ENCODE measurements at regions not wholly inside any gene's neighbourhood (a gene's known extent, or its start where the extent isn't known, plus 50 kb on each side); places are given as distances from the start of the nearest gene placed in this dataset.

DNA sequence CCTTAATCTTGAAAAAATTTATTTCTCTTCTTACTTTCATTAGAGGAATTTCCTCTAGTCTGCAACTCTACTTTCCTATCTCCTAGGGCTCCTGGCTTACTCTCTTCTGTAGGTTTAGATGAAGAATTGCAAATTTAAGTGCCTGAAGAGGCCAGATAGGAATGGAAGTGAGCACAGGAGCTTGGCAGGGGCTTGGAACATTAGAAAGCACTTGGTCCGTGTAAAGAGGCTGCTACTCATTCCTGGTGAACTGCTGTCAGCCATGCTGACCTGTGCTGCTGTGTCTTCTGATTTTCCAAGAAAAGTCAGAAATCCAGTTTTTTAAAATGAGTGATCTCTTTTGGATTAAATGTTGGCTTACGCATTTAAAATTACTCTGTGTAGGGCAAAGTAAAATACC is 210.9 kb upstream of the CLINT1 start:
- H3K4me1 ChIP-seq (ENCODE audit: control insufficient read depth, extremely low read depth, insufficient read depth, low read length) = no peaks in the 10 kb centered on the region
- H3K36me3 ChIP-seq (ENCODE audit: control insufficient read depth in 2 of 2, extremely low read depth in 1 of 2, insufficient read depth in 2 of 2, low read length in 2 of 2) = no peaks in the 10 kb centered on the region
- H2AFZ ChIP-seq (ENCODE audit: control insufficient read depth, low read length) = no peak overlapping the region
- no peaks in the 10 kb centered on the region for H4K20me1 ChIP-seq (ENCODE audit: control insufficient read depth, extremely low read depth, insufficient read depth, low read length)
- H3K79me2 ChIP-seq (ENCODE audit: control insufficient read depth, insufficient read depth, low read length) = no peaks in the 10 kb centered on the region
- no peak overlapping the region for H3K4me2 ChIP-seq (ENCODE audit: control insufficient read depth, extremely low read depth, insufficient read depth, low read depth, low read length)
- FAIRE-seq = no peak
- no peaks in the 10 kb centered on the region for H3K9me1 ChIP-seq (ENCODE audit: control insufficient read depth, extremely low read depth, insufficient read depth, low read length)
- no peak overlapping the region for H3K27ac ChIP-seq (ENCODE audit: control insufficient read depth, insufficient read depth, low read length)
- no peak overlapping the region for H3K4me3 ChIP-seq (ENCODE audit: control insufficient read depth in 2 of 3, extremely low read depth in 1 of 3, insufficient read depth in 2 of 3, low read depth in 1 of 3, low read length in 3 of 3)
- H3K27me3 ChIP-seq (ENCODE audit: control insufficient read depth, extremely low read depth, insufficient read depth, low read length) = peaks cover 3% of the 10 kb centered on the region
- dilution Hi-C loops (cut with MboI; ENCODE audit: extremely low pct_ligation_motif_present, low sequenced_read_pairs) = no loop called here
- TF ChIP-seq, protein P1, sequence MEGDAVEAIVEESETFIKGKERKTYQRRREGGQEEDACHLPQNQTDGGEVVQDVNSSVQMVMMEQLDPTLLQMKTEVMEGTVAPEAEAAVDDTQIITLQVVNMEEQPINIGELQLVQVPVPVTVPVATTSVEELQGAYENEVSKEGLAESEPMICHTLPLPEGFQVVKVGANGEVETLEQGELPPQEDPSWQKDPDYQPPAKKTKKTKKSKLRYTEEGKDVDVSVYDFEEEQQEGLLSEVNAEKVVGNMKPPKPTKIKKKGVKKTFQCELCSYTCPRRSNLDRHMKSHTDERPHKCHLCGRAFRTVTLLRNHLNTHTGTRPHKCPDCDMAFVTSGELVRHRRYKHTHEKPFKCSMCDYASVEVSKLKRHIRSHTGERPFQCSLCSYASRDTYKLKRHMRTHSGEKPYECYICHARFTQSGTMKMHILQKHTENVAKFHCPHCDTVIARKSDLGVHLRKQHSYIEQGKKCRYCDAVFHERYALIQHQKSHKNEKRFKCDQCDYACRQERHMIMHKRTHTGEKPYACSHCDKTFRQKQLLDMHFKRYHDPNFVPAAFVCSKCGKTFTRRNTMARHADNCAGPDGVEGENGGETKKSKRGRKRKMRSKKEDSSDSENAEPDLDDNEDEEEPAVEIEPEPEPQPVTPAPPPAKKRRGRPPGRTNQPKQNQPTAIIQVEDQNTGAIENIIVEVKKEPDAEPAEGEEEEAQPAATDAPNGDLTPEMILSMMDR (optimal IDR thresholded peaks at IDR 0.05 in 1 of 3, IDR thresholded peaks at IDR 0.05 in 1 of 3, conservative IDR thresholded peaks at IDR 0.05 in 1 of 3; ENCODE audit: extremely low read depth in 1 of 3, insufficient read depth in 2 of 3, low read length in 3 of 3) = no peak
- no peak for TF ChIP-seq EZH2 (IDR thresholded peaks at IDR 0.05; ENCODE audit: low read length)
- no peaks in the 10 kb centered on the region for H3K9me3 ChIP-seq (ENCODE audit: control insufficient read depth, low read depth, low read length)
- no peak for DNase-seq (ENCODE audit: low read depth, low spot score)
- no peak overlapping the region for H3K9ac ChIP-seq (ENCODE audit: control insufficient read depth, extremely low read depth, insufficient read depth, low read length)

DNA sequence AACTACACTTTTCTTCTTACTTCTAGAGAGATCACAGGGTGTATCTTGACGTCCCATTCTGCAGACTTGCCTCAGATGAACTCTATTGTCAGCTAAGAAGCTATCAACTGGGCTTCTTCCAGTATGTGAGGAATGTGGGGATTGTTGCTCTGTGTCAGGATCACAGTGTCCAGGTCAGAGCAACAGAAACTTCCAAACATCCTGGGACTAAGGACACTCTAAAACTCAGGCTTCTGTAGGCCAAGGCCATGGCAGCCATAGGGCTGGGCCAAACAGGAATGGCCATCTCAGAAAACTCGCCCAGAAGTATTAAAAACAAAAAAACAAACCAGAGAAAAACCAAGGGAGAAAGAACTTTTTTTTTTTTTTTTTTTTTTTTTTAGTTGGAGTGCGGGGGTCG is 210.0 kb upstream of the CLINT1 start:
- Histone ChIP-seq H3K9me3 (ENCODE audit: control insufficient read depth, low read depth, low read length) (no peaks in the 10 kb centered on the region), H3K9me1 (ENCODE audit: control insufficient read depth, extremely low read depth, insufficient read depth, low read length) (no peaks in the 10 kb centered on the region), H3K9ac (ENCODE audit: control insufficient read depth, extremely low read depth, insufficient read depth, low read length) (no peak overlapping the region), H4K20me1 (ENCODE audit: control insufficient read depth, extremely low read depth, insufficient read depth, low read length) (no peaks in the 10 kb centered on the region), H3K4me1 (ENCODE audit: control insufficient read depth, extremely low read depth, insufficient read depth, low read length) (no peaks in the 10 kb centered on the region), H3K4me3 (ENCODE audit: control insufficient read depth in 2 of 3, extremely low read depth in 1 of 3, insufficient read depth in 2 of 3, low read depth in 1 of 3, low read length in 3 of 3) (no peak overlapping the region), H2AFZ (ENCODE audit: control insufficient read depth, low read length) (no peak overlapping the region), H3K79me2 (ENCODE audit: control insufficient read depth, insufficient read depth, low read length) (no peaks in the 10 kb centered on the region), H3K27me3 (ENCODE audit: control insufficient read depth, extremely low read depth, insufficient read depth, low read length) (peaks cover 3% of the 10 kb centered on the region), H3K4me2 (ENCODE audit: control insufficient read depth, extremely low read depth, insufficient read depth, low read depth, low read length) (no peak overlapping the region), H3K36me3 (ENCODE audit: control insufficient read depth in 2 of 2, extremely low read depth in 1 of 2, insufficient read depth in 2 of 2, low read length in 2 of 2) (no peaks in the 10 kb centered on the region), H3K27ac (ENCODE audit: control insufficient read depth, insufficient read depth, low read length) (no peak overlapping the region)
- dilution Hi-C loops (cut with MboI; ENCODE audit: extremely low pct_ligation_motif_present, low sequenced_read_pairs) = no loop called here
- DNase-seq (ENCODE audit: low read depth, low spot score) (no peak), FAIRE-seq (no peak)
- TF ChIP-seq, protein P1 (optimal IDR thresholded peaks at IDR 0.05 in 1 of 3, IDR thresholded peaks at IDR 0.05 in 1 of 3, conservative IDR thresholded peaks at IDR 0.05 in 1 of 3; ENCODE audit: extremely low read depth in 1 of 3, insufficient read depth in 2 of 3, low read length in 3 of 3) = no peak

Data from keratinocyte (primary cell).